22Rv1 (cell line): ENCODE measurements at regions not wholly inside any gene's neighbourhood (a gene's known extent, or its start where the extent isn't known, plus 50 kb on each side); places are given as distances from the start of the nearest gene placed in this dataset.
A peak's percentile ranks its signal among the peaks of the same experiment; 100 is the strongest.

Experiments
- ZFX ChIP-seq: fragments of 450-650 bp; IDR thresholded peaks from 2 replicates; pipeline ENCODE4 v1.6.1; 2017; ENCODE audit warnings: antibody characterized with exemption, borderline replicate concordance
- TF ChIP-seq, protein P1 (sequence below): fragments of 450-650 bp; IDR thresholded peaks from 2 replicates; pipeline ENCODE4 v1.5.1; 2017; ENCODE audit warnings: mild to moderate bottlenecking

DNA sequence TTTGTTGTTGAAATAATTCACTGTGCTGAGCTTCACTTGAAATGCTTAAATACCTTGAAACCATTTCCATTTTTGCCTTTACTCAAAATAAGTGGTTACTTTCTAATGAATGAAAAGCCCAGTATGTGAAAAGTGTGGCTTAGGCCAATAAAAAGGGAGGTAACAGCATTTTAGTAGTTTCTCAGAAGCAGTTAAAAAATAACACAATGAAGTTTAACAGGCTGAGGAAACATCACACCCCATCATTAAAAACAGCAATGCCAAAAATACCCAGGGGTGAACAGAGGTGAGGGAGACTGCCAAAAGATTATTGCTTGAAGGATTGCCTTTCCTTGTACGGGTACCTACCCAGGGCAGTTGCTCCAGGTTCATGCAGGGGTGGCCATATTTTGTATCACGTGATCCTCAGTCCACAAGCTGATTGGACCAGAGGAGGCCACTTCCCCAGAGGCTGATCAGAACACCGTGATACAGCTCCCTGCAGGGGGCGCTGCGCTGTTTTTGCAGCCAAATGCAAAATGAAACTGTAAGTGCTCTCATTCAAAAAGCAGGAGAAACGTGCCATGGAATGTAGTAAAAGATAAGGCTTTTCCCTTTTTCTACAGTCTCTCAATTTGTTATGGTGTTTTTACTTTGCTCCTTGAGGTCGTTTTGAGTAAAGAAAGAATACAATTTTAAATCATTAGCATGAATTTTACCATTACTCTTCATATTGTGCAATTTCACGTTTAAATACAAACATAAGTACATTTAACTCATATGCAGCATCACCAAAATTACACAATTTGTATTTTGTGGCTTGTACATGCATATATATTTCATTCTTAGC, 70.2 kb upstream of the SH3BP4 start:
- TF ChIP-seq, protein P1, sequence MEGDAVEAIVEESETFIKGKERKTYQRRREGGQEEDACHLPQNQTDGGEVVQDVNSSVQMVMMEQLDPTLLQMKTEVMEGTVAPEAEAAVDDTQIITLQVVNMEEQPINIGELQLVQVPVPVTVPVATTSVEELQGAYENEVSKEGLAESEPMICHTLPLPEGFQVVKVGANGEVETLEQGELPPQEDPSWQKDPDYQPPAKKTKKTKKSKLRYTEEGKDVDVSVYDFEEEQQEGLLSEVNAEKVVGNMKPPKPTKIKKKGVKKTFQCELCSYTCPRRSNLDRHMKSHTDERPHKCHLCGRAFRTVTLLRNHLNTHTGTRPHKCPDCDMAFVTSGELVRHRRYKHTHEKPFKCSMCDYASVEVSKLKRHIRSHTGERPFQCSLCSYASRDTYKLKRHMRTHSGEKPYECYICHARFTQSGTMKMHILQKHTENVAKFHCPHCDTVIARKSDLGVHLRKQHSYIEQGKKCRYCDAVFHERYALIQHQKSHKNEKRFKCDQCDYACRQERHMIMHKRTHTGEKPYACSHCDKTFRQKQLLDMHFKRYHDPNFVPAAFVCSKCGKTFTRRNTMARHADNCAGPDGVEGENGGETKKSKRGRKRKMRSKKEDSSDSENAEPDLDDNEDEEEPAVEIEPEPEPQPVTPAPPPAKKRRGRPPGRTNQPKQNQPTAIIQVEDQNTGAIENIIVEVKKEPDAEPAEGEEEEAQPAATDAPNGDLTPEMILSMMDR = peak; percentile 81
- TF ChIP-seq ZFX = no peak
